ENCODE measurements at regions not wholly inside any gene's neighbourhood (a gene's known extent, or its start where the extent isn't known, plus 50 kb on each side); places are given as distances from the start of the nearest gene placed in this dataset.
A peak's percentile ranks its signal among the peaks of the same experiment; 100 is the strongest.

DNA sequence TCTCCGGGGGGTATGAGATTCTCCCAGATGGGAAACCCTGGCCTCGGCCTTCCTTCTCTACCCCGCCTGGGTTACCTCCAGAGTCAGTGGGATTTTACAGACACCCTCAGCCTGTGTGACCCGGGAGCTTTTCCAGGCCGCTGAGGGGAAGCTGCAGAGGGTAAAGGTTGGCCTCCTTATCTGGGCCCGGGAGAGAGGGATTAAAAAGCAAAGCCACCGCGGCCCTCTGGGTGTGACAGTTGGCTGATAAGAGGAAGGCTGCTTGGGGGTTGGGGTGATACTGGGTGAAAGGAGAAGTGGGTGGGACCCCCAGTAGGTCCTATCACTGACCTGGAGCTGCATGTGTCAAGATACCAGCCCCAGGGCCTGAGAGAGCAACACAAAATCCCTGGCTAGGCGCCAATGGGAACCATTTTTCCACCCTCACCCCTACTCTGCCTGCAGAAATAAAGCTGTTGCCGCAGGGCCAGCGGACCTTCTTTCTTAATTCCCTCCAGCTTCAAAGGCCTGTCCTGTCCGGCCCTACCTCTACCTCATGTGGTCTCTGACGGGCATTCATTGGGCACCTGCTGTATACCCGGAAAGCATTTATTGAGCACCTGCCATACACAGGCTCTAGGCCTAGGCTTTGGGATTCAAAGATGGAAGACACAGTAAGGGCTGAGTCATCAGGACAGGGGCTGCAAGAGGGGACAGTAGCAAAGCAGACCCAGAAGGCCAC is 77.6 kb upstream of the GSE1 start:
- DNase-seq (no peak), ATAC-seq (no peak)
- peaks cover 16 to 18% of the 10 kb centered on the region in 2 donors for H3K4me1 ChIP-seq
- in situ Hi-C loops (cut with MboI; ENCODE audit: low sequenced_read_pairs in 4 of 4), result no loop called here
- H3K36me3 ChIP-seq, result no peaks in the 10 kb centered on the region
- no peaks in the 10 kb centered on the region for H3K9me3 ChIP-seq
- H3K27me3 ChIP-seq, result no peaks in the 10 kb centered on the region
- TF ChIP-seq, protein P1, sequence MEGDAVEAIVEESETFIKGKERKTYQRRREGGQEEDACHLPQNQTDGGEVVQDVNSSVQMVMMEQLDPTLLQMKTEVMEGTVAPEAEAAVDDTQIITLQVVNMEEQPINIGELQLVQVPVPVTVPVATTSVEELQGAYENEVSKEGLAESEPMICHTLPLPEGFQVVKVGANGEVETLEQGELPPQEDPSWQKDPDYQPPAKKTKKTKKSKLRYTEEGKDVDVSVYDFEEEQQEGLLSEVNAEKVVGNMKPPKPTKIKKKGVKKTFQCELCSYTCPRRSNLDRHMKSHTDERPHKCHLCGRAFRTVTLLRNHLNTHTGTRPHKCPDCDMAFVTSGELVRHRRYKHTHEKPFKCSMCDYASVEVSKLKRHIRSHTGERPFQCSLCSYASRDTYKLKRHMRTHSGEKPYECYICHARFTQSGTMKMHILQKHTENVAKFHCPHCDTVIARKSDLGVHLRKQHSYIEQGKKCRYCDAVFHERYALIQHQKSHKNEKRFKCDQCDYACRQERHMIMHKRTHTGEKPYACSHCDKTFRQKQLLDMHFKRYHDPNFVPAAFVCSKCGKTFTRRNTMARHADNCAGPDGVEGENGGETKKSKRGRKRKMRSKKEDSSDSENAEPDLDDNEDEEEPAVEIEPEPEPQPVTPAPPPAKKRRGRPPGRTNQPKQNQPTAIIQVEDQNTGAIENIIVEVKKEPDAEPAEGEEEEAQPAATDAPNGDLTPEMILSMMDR (IDR thresholded peaks at IDR 0.05 in 4 of 5, conservative IDR thresholded peaks at IDR 0.05 in 1 of 5), result no peak
- TF ChIP-seq POLR2A (IDR thresholded peaks at IDR 0.05), result no peak
- no peak overlapping the region for H3K4me3 ChIP-seq
- intact Hi-C loops (cut with DNase I; ENCODE audit: low total_unique reads), result no loop called here
- peak overlapping the region; percentile 0 to 68 (median 54) for H3K27ac ChIP-seq

DNA sequence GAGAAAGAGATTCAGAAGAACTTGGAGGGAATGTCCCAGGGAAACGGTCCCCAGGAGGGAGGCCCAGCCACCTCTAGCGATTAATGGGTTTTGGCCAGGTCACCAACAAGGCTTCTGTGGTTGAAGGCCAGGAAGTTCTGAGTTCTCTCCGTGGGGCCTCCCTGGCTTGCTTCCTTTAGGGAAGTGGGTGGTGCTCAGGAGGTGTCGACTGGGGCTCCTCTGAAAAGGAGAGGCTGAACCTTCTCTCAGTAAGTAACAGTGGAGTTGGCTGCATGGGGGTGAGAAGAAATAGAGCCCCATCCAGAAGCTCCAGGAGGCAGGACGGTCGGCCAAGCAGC is 77.1 kb upstream of the GSE1 start:
- Histone ChIP-seq H3K4me1 (peaks cover 16 to 18% of the 10 kb centered on the region in 2 donors), H3K27me3 (no peaks in the 10 kb centered on the region), H3K9me3 (no peaks in the 10 kb centered on the region), H3K27ac (peak overlapping the region; percentile 0 to 68 (median 54)), H3K4me3 (no peak overlapping the region), H3K36me3 (no peaks in the 10 kb centered on the region)
- ATAC-seq (peak; percentile 30 to 42), DNase-seq (no peak)
- TF ChIP-seq POLR2A (IDR thresholded peaks at IDR 0.05), result no peak
- intact Hi-C loops (cut with DNase I; ENCODE audit: low total_unique reads), result no loop called here
- in situ Hi-C loops (cut with MboI; ENCODE audit: low sequenced_read_pairs in 4 of 4), result no loop called here

DNA sequence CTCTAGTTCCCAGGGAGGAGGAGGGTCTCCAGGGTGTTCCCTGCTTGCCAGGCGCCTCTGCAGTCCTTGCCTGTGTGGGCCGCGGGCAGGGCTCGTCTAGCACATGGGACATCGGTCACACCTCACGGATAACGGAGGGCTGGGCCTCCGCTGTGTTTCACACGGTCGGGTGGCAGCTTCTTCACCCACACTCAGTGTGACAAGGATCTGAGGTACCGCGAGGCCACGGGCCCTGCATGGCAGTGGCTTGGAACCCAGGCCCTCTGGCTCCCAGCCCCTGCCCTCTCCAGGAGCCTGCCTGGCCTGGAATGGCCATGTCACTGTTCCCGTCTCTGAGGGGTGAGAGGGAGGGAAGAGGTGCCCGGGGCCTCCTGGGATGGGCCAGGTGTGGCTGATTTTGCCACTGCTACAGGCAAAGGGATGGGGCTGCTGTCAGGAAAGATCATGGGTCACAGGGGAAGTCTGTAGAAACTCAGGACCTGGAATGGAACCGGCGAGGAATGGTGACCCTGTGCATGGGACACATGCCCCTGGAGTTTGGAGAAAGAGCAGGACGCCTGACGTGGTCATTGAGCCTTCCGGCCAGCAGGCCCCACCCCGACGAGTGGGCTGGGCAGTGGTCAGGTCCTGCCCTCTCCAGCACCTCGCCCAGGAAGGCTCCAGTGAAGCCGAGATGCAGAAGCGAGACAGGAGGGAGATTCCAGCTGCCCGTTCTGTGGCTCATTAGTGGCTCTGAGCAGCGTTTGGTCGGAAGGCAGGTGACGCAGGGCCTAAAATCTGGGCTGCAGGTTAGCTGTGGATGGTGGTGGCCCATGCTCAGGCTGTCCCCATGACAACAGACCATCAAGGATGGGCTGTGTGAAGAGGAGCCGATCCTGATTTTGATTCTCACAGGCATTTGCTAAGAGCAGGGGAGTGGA is 76.5 kb upstream of the GSE1 start:
- no peak for DNase-seq
- no peak for ATAC-seq
- Histone ChIP-seq H3K9me3 (no peaks in the 10 kb centered on the region), H3K4me3 (no peak overlapping the region), H3K27me3 (no peaks in the 10 kb centered on the region), H3K4me1 (peaks cover 16 to 18% of the 10 kb centered on the region in 2 donors), H3K27ac (peak overlapping the region; percentile 0 to 68 (median 54)), H3K36me3 (no peaks in the 10 kb centered on the region)
- in situ Hi-C loops (cut with MboI; ENCODE audit: low sequenced_read_pairs in 4 of 4) (no loop called here), intact Hi-C loops (cut with DNase I; ENCODE audit: low total_unique reads) (no loop called here)
- TF ChIP-seq, protein P1 (IDR thresholded peaks at IDR 0.05 in 4 of 5, conservative IDR thresholded peaks at IDR 0.05 in 1 of 5), result no peak
- no peak for TF ChIP-seq POLR2A (IDR thresholded peaks at IDR 0.05)

DNA sequence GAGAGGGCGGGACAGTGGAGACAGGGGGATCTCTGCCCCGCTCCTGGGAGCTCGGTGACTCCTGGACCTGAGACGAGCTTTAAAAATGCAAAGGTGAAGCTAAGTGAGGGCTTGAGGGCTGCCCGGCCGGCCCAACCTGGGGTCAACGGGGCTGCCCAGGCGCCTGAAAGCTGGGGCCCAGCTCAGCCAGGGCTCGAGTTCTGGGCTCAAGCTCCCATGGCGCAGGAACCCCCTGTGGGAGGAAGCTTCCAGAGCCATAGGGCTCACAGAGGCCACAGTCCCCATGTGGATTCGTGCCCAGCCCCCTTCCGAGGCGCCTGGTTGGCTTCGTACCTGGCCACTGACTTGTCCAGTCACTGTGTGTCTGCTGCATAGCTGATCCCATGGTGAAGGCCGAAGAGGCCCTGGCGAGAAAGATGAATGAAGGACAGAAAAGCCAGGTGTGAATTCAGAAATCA is 75.8 kb upstream of the GSE1 start:
- intact Hi-C loops (cut with DNase I; ENCODE audit: low total_unique reads) (no loop called here), in situ Hi-C loops (cut with MboI; ENCODE audit: low sequenced_read_pairs in 4 of 4) (no loop called here)
- no peak for DNase-seq
- Histone ChIP-seq H3K9me3 (no peaks in the 10 kb centered on the region), H3K4me3 (no peak overlapping the region), H3K27me3 (no peaks in the 10 kb centered on the region), H3K27ac (peak overlapping the region in 2 of 4 donors; percentile 13 to 68), H3K36me3 (no peaks in the 10 kb centered on the region), H3K4me1 (peaks cover 16 to 18% of the 10 kb centered on the region in 2 donors)
- TF ChIP-seq, protein P1 (IDR thresholded peaks at IDR 0.05 in 4 of 5, conservative IDR thresholded peaks at IDR 0.05 in 1 of 5), result no peak
- TF ChIP-seq POLR2A (IDR thresholded peaks at IDR 0.05), result no peak
- ATAC-seq, result no peak

DNA sequence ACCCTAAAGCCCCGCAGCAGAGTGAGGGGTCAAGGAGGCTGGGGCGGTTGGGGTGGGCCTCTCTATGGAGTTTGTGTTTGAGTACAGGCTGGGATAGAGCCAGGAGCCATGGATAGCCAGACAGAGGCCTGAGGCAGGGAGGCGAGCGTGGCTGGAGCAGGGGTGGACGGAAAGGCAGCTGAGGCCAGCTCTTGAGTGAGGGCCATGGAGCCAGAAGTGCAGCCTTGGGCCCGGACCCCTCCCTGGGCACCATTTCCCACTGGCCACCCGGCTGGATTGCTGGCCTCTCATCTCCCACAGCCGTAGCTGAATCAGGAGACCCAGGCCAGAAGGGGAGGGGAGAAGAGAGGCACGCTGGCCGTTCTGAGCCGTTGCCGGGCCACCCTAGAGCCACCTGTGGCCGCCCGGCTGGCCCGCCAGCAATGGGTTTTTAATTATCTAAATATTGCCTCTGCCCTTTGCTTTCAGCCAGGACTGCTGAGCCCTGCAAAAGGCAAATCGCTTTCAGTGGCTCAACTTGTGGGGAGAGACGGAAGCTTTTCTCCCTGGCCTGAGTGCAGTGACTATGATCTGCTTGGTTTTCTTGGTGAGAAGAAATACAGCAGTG is 75.2 kb upstream of the GSE1 start:
- Histone ChIP-seq H3K9me3 (no peaks in the 10 kb centered on the region), H3K36me3 (no peaks in the 10 kb centered on the region), H3K4me1 (peaks cover 16 to 18% of the 10 kb centered on the region in 2 donors), H3K27ac (peak overlapping the region; percentile 13 to 68 (median 24)), H3K4me3 (no peak overlapping the region), H3K27me3 (no peaks in the 10 kb centered on the region)
- ATAC-seq (no peak), DNase-seq (no peak)
- TF ChIP-seq POLR2A (IDR thresholded peaks at IDR 0.05), result no peak
- TF ChIP-seq, protein P1 (IDR thresholded peaks at IDR 0.05 in 4 of 5, conservative IDR thresholded peaks at IDR 0.05 in 1 of 5), result no peak
- in situ Hi-C loops (cut with MboI; ENCODE audit: low sequenced_read_pairs in 4 of 4), result no loop called here
- intact Hi-C loops (cut with DNase I; ENCODE audit: low total_unique reads), result no loop called here
